HG02798 (cell line): ENCODE measurements at regions not wholly inside any gene's neighbourhood (a gene's known extent, or its start where the extent isn't known, plus 50 kb on each side); places are given as distances from the start of the nearest gene placed in this dataset.
"Not testable (repeated sequence)": the region's sequence is repeated elsewhere in the genome, so short reads cannot be mapped to it uniquely, and the experiment has no call there.

ENCODE experiments used
- ATAC-seq: cut with Tn5 transposase; IDR thresholded peaks from one replicate; pipeline ENCODE4 v1.9.1; 2021; ENCODE audit warnings: mild to moderate bottlenecking; ENCODE audit not compliant: unreplicated experiment, poor library complexity

DNA sequence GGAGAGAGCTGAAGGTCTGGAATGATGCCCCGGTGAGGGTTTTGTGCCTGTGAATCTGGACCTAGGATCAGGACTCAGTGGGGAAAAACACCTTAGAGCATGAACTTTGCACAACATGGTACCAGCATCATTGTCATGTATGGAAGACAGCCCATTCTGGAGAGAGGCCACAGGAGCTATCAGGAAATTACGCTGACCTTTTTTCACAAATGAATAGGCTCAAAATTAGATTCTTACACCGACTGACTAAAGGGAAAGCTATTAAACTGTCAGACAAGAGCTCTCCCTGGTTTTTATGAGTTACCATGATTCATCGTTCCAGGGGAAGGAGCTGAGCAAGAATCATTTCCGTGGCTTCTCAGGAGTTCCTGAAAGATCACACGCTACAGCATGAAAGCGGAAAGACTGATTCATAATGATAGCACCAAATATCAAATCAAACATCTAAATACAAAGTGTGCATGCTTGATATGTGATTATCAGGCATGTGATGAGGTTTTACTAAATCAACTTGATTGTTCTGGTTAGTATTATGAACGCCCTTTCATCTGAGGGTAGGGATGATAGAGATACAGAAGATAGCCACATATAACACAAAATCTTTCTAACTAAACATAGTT lies 224.9 kb upstream of the SMLR1 start:
- no peak for ATAC-seq

DNA sequence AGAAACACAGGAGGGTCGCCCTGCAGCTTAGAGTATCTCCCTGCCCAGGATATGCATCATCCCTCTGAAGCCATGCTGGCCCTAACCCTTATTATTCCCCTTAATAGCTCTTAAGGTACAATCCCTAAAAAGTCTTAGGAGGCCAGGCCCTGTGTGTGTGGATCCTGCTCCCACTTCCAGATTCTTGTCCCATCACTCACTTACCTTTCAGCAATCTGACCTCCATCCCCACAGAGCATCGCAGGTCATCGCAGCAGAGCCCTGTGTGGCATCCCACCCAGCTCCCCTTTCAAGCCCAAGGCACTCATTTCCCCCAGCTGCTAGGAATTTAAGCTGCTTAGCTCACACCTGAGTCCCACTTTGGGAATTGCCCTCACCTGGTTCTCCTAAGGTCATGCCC lies 223.8 kb upstream of the SMLR1 start:
- ATAC-seq: no peak

GRCh38 chr6:130604841-130605399 lies 222.3 kb upstream of the SMLR1 start:
- ATAC-seq: no peak

DNA sequence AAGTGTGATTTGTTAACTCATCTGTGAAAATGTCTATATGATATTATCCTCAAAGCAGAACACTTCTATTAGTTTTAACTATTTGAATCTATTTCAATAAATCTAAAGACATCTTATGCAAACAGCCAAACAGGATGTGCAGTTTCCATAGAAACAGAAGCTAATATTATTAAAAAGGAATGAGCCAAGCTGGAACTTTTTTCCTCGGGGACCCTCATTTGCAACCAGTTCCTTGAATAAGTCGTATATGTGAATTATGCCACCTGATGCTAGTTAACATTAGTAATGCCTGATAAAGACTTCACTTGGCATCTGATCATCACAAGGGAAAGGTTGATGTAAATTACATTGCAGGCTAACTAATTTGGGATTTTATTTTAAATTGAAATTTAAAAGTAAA lies 216.9 kb upstream of the SMLR1 start:
- ATAC-seq: no peak

DNA sequence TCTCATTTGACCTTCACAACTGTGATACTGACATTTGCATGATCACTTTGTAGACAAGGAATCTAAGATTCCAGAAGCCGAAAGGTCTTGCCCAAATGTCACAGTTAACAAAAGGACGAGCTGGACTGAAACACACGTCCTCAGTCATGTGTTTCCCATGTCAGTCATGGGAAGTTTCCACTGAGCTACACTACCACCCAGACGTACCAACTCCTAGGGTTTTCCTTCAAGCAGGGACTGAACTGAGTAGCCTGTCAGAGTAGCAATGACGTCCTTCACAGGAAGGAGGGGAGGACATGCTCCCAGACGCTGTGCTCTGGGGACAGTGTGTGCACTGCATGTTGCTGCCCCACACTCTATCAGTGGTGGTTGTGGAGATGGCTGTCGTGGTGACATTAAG lies 215.8 kb upstream of the SMLR1 start:
- ATAC-seq: no peak

DNA sequence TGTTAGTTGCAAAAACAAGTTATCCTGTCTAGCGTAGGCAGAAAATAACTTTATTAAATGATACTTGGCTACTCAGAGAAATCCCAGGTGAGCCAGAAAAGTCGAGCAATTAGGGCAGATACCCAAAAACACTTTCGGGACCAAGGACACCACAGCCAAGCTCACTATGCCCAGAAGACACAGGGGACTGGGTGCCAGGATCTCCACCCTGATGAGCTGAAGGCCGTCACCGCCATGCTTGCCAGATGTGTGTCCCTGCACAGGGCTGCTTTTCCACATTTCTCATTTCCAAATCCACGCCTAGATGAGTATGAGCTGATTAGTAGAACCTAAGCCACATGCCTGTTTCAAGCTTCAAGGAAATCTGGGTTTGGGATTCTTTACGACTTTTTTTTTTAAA lies 214.0 kb upstream of the SMLR1 start:
- ATAC-seq: no peak

DNA sequence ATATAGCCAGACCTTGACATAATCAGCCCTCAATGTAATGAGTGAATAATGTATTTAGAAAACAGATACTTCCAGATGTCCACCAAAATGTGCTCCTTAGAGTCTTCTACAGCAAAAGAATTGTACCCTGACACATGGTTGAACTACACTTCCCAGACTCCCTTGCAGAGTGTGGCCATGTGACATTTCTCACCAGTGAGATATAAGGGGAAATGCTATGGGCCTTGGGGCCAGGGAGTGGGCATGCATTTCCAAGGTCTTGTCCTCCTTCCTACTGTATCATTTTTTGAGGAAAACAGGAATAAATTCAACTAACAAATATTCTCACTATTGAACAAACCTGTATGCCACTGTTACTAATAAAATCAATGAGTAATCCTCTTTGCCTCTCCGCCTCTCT lies 211.4 kb upstream of the SMLR1 start:
- no peak for ATAC-seq

- no peak for ATAC-seq
Observed at GRCh38 chr6:130617658-130618057, 209.5 kb upstream of the SMLR1 start.

DNA sequence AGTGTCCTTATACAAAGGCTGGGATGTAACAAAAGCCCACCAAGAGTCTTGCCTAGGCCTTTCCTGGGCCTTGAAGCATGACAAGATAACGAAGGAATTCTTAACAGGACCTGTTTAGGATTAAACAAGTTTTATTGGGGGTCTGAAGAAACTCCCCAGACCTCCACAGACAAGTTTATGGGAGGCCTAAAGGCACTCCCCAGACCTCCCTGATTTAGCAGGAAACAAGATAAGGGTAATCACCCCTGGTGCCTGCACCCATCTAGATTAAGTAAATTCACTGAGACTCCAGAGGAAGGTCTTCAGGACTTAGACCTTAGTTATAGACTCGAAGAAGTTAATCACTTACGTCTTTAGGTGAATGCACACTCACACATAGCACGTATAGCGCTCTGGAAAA lies 208.4 kb upstream of the SMLR1 start:
- ATAC-seq: not testable (repeated sequence)

GRCh38 chr6:130620338-130620781 lies 206.8 kb upstream of the SMLR1 start:
- ATAC-seq: no peak

- peak; percentile 35 for ATAC-seq
Observed at GRCh38 chr6:130622142-130622541, 205.1 kb upstream of the SMLR1 start.

- no peak for ATAC-seq
Observed at GRCh38 chr6:130624046-130624445, 203.2 kb upstream of the SMLR1 start.

- peak; percentile 86 for ATAC-seq
Observed at GRCh38 chr6:130625825-130626527, 201.2 kb upstream of the SMLR1 start.

DNA sequence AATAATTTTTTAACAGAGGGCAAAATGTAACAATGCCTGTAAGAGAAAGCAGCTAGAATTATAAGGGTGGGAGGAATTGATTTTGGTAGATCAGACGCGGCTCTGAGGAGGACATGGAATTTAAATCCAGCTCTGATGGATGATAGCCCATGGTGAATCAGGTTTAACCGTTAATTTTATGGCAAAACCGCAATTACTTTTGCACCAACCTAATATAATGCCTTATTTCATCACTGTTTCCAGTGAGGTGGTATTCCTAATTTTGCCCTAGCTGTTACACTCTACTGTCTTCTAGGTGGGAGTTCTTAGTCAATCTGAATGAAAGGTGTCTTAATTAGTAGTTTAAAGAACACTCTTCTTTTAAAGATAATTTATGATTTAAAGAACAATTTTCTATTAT lies 198.3 kb upstream of the SMLR1 start:
- ATAC-seq: no peak

DNA sequence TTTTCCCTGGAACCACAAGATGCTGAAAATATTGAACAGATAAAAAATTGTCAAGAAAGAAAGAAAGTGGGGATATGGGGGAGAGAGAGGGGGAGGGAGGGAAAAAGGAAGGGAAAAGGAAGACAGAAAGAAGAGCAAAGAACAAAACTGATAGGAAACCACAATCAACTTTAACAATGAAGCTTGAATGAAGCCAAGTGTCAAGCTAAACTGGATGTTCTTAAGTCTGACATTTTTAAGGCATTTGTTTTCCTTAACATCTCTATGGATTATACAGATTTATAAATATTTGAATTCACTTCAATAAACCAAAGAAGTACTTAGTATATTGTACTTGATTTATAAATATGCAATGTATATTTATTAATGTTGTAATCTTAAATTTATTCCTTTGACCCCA lies 197.6 kb upstream of the SMLR1 start:
- no peak for ATAC-seq

GRCh38 chr6:130632277-130632676 lies 194.9 kb upstream of the SMLR1 start:
- no peak for ATAC-seq

DNA sequence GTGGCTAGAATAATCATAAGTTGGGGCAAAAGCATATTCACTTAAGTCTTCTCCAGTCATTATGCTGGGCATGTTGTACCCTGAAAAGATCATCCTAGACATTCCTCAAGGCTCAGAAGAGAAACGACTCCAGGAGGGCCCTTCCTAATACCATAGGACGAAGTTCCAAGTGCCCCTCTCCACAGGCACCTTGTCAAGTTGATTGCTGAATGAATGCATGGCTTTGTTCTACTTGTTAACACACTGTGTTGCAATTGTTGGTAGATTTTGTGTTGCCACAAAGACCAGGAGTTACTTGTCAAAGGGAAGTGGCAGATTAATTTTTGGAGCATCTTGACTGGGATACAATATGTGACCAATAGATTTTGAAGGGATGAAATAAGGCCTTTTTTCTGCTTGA lies 194.3 kb upstream of the SMLR1 start:
- ATAC-seq: no peak

- ATAC-seq: no peak
Observed at GRCh38 chr6:130643361-130643760, 183.8 kb upstream of the SMLR1 start.

DNA sequence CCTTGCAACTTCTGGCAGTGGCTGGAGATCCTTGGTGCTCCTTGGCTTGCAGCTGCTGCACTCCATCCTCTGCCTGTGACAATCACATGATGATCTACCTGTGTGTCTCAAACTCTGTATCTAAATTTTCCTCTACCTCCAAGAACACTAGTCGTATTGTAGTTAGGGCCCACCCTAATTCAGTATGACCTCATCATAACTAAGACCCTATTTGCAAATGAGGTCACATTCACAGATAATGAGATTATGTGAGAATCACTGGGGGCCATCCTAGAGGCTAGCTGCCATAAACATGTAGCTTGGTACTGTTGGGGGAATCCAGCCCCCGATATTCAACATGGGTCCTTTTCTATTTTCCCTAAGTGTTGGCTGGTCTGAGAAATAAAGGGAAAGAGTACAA lies 183.0 kb upstream of the SMLR1 start:
- no peak for ATAC-seq

- not testable (repeated sequence) for ATAC-seq
Observed at GRCh38 chr6:130644769-130645168, 182.4 kb upstream of the SMLR1 start.

GRCh38 chr6:130647246-130647645 lies 180.0 kb upstream of the SMLR1 start:
- no peak for ATAC-seq

DNA sequence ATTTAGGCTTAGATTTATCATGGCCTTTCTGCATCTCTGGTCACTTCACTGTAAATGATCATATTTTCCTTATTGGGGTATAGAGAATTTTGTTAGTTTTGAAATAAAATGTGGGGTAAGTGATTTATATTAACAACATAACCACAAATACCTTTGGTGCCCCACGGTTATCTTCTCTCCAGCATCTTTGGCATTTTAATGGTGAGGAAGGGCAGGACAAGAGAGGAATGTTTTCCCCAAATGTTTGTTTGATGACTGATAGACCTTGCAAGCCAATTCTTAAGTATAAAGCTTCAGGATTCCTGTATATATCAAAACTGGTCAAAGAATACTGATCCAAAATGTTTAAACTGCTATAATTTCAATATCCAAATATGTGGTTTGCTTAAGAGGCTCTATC lies 171.6 kb upstream of the SMLR1 start:
- ATAC-seq: no peak
